ENCODE measurements at regions not wholly inside any gene's neighbourhood (a gene's known extent, or its start where the extent isn't known, plus 50 kb on each side); places are given as distances from the start of the nearest gene placed in this dataset.

- TF ChIP-seq POLR2AphosphoS5 (IDR thresholded peaks at IDR 0.05; ENCODE audit: low read depth) = no peak
- TF ChIP-seq CTCF (IDR thresholded peaks at IDR 0.05; ENCODE audit: insufficient read depth, low read length) = no peak
Measured at GRCh38 chr7:50837965-50838364, 55.3 kb upstream of the GRB10 start.
